PC-9 (cell line): ENCODE measurements at regions not wholly inside any gene's neighbourhood (a gene's known extent, or its start where the extent isn't known, plus 50 kb on each side); places are given as distances from the start of the nearest gene placed in this dataset.

Experiments used
- BruUV-seq: library from RNA; stranded (reverse); fragments of 400-500 nt; replicated peaks from 2 replicates; lab custom pipeline; 2021; lab: Mats Ljungman, UMichigan
- CTCF ChIA-PET: fragments of 300-600 bp; sonication (Branson Sonifier 250); formaldehyde crosslinking; loops from one replicate; lab custom pipeline; 2022; ENCODE audit warnings: antibody characterized with exemption; lab: Charles Lee
- POLR2A ChIA-PET: fragments of 300-600 bp; sonication (Branson Sonifier 250); formaldehyde crosslinking; loops from one replicate; lab custom pipeline; 2022; ENCODE audit warnings: antibody characterized with exemption; ENCODE audit not compliant: unreplicated experiment; lab: Charles Lee
- DNase-seq, 2 experiments: peaks; one replicate each; pipeline versions ENCODE4 v3.0.0 to v3.0.0-alpha.2; 2015 to 2022; ENCODE audit warnings: mixed read lengths in 1 of 2
- H2AFZ ChIP-seq: fragments of 200-600 bp; sonication (generic); 2 replicates; pipeline ENCODE4 v1.8.1; 2017; ENCODE audit warnings: antibody characterized with exemption
- H3F3A ChIP-seq: fragments of 200-600 bp; sonication (generic); 2 replicates; pipeline ENCODE4 v1.8.1; 2017; ENCODE audit warnings: antibody characterized with exemption, mild to moderate bottlenecking, low read depth; ENCODE audit not compliant: insufficient read depth
- H3K27ac ChIP-seq: fragments of 200-600 bp; sonication (generic); 2 replicates; pipeline ENCODE4 v1.6.1; 2016; ENCODE audit warnings: mixed run types
- H3K27me3 ChIP-seq: fragments of 200-600 bp; sonication (generic); 2 replicates; pipeline ENCODE4 v1.6.1; 2016; ENCODE audit warnings: low read depth, mixed run types; ENCODE audit not compliant: insufficient read depth
- H3K36me3 ChIP-seq: fragments of 200-600 bp; sonication (generic); 2 replicates; pipeline ENCODE4 v1.6.1; 2016; ENCODE audit warnings: low read depth, mixed run types
- H3K4me1 ChIP-seq: fragments of 200-600 bp; sonication (generic); replicated peaks from 2 replicates; pipeline ENCODE4 v1.6.1; 2016; ENCODE audit warnings: mixed run types; ENCODE audit not compliant: insufficient read depth
- H3K4me2 ChIP-seq: fragments of 200-600 bp; sonication (generic); 2 replicates; pipeline ENCODE4 v1.6.1; 2017; ENCODE audit warnings: mixed run types
- H3K4me3 ChIP-seq: fragments of 200-600 bp; sonication (generic); 2 replicates; pipeline ENCODE4 v1.6.1; 2016; ENCODE audit warnings: mixed run types
- H3K79me2 ChIP-seq: fragments of 200-600 bp; sonication (generic); 2 replicates; pipeline ENCODE4 v1.6.1; 2017; ENCODE audit warnings: low read depth, mixed run types
- H3K9me2 ChIP-seq: fragments of 200-600 bp; sonication (generic); 2 replicates; pipeline ENCODE4 v1.8.1; 2017; ENCODE audit warnings: mild to moderate bottlenecking; ENCODE audit not compliant: insufficient read depth
- H3K9me3 ChIP-seq: fragments of 200-600 bp; sonication (generic); 2 replicates; pipeline ENCODE4 v1.8.1; 2016; ENCODE audit warnings: low read depth; ENCODE audit not compliant: insufficient read depth
- H4K20me1 ChIP-seq: fragments of 200-600 bp; sonication (generic); 2 replicates; pipeline ENCODE4 v1.8.1; 2017; ENCODE audit not compliant: insufficient read depth
- EZH2 ChIP-seq: fragments of 200-600 bp; sonication (generic); IDR thresholded peaks from 2 replicates; pipeline ENCODE4 v1.8.0; 2017; ENCODE audit warnings: antibody characterized with exemption, low read depth
- intact Hi-C: fragments of 100-400 bp; cut with micrococcal nuclease; formaldehyde crosslinking; loops from one replicate; pipeline ENCODE4 v1.10.0; 2022; ENCODE audit not compliant: unreplicated experiment
- TF ChIP-seq, protein P1 (sequence below): fragments of 200-600 bp; sonication (generic); conservative IDR thresholded peaks from 2 replicates; pipeline ENCODE4 v1.6.1; 2017; ENCODE audit warnings: mixed run types, antibody characterized with exemption, mild to moderate bottlenecking, moderate library complexity

DNA sequence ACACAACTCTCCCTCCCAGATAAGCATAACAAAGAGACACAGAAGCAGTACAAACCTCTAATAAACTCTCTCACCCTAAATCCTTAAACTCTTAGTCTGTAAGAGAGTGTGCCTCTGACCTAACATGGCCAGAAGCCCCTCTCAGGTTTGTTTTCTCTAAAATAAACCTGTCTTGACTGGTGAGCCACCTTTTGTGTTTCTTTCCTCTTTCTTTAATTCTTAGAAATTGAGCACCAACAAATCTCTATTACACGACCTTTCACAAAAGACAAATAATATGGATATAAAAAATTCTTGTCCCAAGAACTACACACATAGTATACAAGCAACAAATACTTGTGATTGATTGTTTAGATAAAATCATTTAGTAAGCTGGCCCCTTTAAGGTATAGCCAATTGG, 573.7 kb downstream of the EPHA5 start:
- no peak overlapping the region for H3K4me3 ChIP-seq
- no peaks in the 10 kb centered on the region for H3K4me1 ChIP-seq
- DNase-seq: no peak
- ChIA-PET POLR2A (no interaction called here), CTCF (no interaction called here)
- no peak overlapping the region for H3K27ac ChIP-seq
- H3K27me3 ChIP-seq: no peaks in the 10 kb centered on the region
- intact Hi-C loops: no loop called here
- H3K79me2 ChIP-seq: no peaks in the 10 kb centered on the region
- H2AFZ ChIP-seq: no peak overlapping the region
- no TSS peak for BruUV-seq
- TF ChIP-seq, protein P1, sequence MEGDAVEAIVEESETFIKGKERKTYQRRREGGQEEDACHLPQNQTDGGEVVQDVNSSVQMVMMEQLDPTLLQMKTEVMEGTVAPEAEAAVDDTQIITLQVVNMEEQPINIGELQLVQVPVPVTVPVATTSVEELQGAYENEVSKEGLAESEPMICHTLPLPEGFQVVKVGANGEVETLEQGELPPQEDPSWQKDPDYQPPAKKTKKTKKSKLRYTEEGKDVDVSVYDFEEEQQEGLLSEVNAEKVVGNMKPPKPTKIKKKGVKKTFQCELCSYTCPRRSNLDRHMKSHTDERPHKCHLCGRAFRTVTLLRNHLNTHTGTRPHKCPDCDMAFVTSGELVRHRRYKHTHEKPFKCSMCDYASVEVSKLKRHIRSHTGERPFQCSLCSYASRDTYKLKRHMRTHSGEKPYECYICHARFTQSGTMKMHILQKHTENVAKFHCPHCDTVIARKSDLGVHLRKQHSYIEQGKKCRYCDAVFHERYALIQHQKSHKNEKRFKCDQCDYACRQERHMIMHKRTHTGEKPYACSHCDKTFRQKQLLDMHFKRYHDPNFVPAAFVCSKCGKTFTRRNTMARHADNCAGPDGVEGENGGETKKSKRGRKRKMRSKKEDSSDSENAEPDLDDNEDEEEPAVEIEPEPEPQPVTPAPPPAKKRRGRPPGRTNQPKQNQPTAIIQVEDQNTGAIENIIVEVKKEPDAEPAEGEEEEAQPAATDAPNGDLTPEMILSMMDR: no peak
- TF ChIP-seq EZH2: no peak
- no peak overlapping the region for H3K4me2 ChIP-seq
- H3F3A ChIP-seq: no peaks in the 10 kb centered on the region
- no peaks in the 10 kb centered on the region for H3K9me3 ChIP-seq
- no peaks in the 10 kb centered on the region for H4K20me1 ChIP-seq
- no peaks in the 10 kb centered on the region for H3K36me3 ChIP-seq
- H3K9me2 ChIP-seq: no peaks in the 10 kb centered on the region

DNA sequence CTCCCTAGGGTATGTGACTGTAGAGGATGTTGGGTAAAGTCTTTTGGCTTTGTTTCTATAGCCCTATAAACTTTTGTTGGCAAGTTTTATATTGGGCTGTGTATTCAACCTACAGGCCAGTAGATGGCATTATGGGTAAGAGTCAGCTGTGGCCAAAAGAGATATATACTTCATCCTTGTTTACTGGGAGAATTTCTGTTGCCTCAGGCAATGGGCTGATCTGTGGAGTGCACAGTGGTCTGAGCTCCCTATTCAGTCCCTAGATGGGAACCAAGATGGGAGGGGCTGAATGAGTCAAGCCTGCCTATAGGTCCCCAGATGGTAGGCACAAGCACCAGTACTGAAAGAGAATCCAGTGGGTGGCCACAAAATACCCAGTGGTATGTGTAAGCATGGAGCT, 580.6 kb downstream of the EPHA5 start:
- Histone ChIP-seq H3K4me3 (no peak overlapping the region), H3K36me3 (no peaks in the 10 kb centered on the region), H3K27ac (no peak overlapping the region), H3K9me2 (no peaks in the 10 kb centered on the region), H3K9me3 (no peaks in the 10 kb centered on the region), H3K4me1 (no peaks in the 10 kb centered on the region), H4K20me1 (no peaks in the 10 kb centered on the region), H3K79me2 (no peaks in the 10 kb centered on the region), H3K27me3 (no peaks in the 10 kb centered on the region), H3F3A (no peaks in the 10 kb centered on the region), H2AFZ (no peak overlapping the region), H3K4me2 (no peak overlapping the region)
- BruUV-seq: no TSS peak
- TF ChIP-seq, protein P1: 0 out of 2 replicates have a peak, but pooled peaks have one; percentile 37
- TF ChIP-seq EZH2: no peak
- DNase-seq: no peak
- POLR2A ChIA-PET: no interaction called here
- CTCF ChIA-PET: interaction anchor here (0.5 kb wide), 1 partner anchor 443 kb away, joined by 3 read pairs; no protein-coding TSS in a partner anchor
- intact Hi-C loops: no loop called here

DNA sequence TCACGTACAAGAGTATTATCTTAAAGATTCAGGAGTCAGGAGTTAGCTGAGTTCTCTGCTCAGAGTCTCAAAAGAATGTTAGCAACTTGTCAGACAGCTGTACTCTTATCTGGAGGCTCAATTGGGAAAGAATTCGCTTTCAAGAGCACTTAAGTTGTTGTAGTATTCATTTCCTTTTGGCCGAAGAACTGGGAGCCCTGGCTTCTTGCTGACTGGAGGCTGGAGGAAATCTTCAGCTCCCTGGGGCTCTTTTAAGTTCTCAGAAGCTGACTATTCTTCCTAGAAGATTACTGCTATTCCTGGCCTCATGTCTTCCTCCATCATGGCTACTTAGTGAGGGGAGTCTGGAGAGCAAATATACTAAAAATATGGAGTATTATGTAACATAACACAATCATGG, 587.2 kb downstream of the EPHA5 start:
- TF ChIP-seq, protein P1: no peak
- TF ChIP-seq EZH2: no peak

More for the DNA sequence above, 587.2 kb downstream of the EPHA5 start:
- DNase-seq: no peak
- Histone ChIP-seq H2AFZ (no peak overlapping the region), H3K27ac (no peak overlapping the region), H3K27me3 (no peaks in the 10 kb centered on the region), H4K20me1 (no peaks in the 10 kb centered on the region), H3K9me3 (no peaks in the 10 kb centered on the region), H3K36me3 (no peaks in the 10 kb centered on the region), H3K4me3 (no peak overlapping the region), H3K4me1 (no peaks in the 10 kb centered on the region), H3K79me2 (no peaks in the 10 kb centered on the region), H3F3A (no peaks in the 10 kb centered on the region), H3K9me2 (no peaks in the 10 kb centered on the region), H3K4me2 (no peak overlapping the region)
- ChIA-PET POLR2A (no interaction called here), CTCF (no interaction called here)
- intact Hi-C loops: no loop called here
- no TSS peak for BruUV-seq
